IMR-90 (cell line): ENCODE measurements at regions not wholly inside any gene's neighbourhood (a gene's known extent, or its start where the extent isn't known, plus 50 kb on each side); places are given as distances from the start of the nearest gene placed in this dataset.

Source experiments
- ATAC-seq: fragments of 200-7000 bp; cut with Tn5 transposase; 2 replicates; pipeline ENCODE4 v1.9.1; 2020; ENCODE audit warnings: low read depth, mild to moderate bottlenecking, moderate library complexity
- BruUV-seq: library from RNA; stranded (reverse); fragments of 400-500 nt; replicated peaks from 2 replicates; lab custom pipeline; 2021; lab: Mats Ljungman, UMichigan
- CTCF ChIA-PET: fragments of 300-600 bp; formaldehyde crosslinking; extraction: SDS; loops from one replicate; lab custom pipeline; 2021; ENCODE audit warnings: antibody characterized with exemption; lab: Yijun Ruan, JAX
- POLR2A ChIA-PET: fragments of 300-600 bp; sonication (Branson Sonifier 250); formaldehyde crosslinking; loops from one replicate; lab custom pipeline; 2022; ENCODE audit warnings: antibody characterized with exemption; ENCODE audit not compliant: unreplicated experiment; lab: Charles Lee
- DNase-seq: peaks from one replicate; pipeline ENCODE4 v3.0.0; 2013
- H2AFZ ChIP-seq: replicated peaks from 2 replicates; pipeline ENCODE3; 2013; ENCODE audit warnings: low read length, mild to moderate bottlenecking; ENCODE audit not compliant: poor library complexity
- H2AK5ac ChIP-seq: 2 replicates; pipeline ENCODE4 v1.6.1; 2013; ENCODE audit warnings: low read depth, low read length, inconsistent platforms
- H2AK9ac ChIP-seq: replicated peaks from 2 replicates; pipeline ENCODE3; 2013; ENCODE audit warnings: mild to moderate bottlenecking, low read depth, low read length, moderate library complexity; ENCODE audit not compliant: poor library complexity
- H2BK120ac ChIP-seq: 2 replicates; pipeline ENCODE4 v1.6.1; 2013; ENCODE audit warnings: low read depth, low read length, inconsistent platforms
- H2BK15ac ChIP-seq: 3 replicates; pipeline ENCODE4 v1.6.1; 2013; ENCODE audit warnings: low read depth, low read length, inconsistent platforms
- H2BK20ac ChIP-seq: 2 replicates; pipeline ENCODE4 v1.6.1; 2013; ENCODE audit warnings: low read depth, mild to moderate bottlenecking, inconsistent platforms, low read length, moderate library complexity
- H2BK5ac ChIP-seq: 2 replicates; pipeline ENCODE4 v1.6.1; 2013; ENCODE audit warnings: mild to moderate bottlenecking, low read depth, low read length, inconsistent platforms; ENCODE audit not compliant: poor library complexity, severe bottlenecking
- H3K14ac ChIP-seq: replicated peaks from 2 replicates; pipeline ENCODE4 v1.6.1; 2013; ENCODE audit warnings: low read depth, low read length, inconsistent platforms
- H3K18ac ChIP-seq: 2 replicates; pipeline ENCODE4 v1.6.1; 2013; ENCODE audit warnings: low read depth, low read length, control low read depth
- H3K23ac ChIP-seq: 2 replicates; pipeline ENCODE4 v1.6.1; 2013; ENCODE audit warnings: low read depth, low read length, inconsistent platforms
- H3K27ac ChIP-seq: 2 replicates; pipeline ENCODE4 v1.5.1; 2013; ENCODE audit warnings: mild to moderate bottlenecking, control low read depth, low read length; ENCODE audit not compliant: insufficient read depth
- H3K27me3 ChIP-seq: 2 replicates; pipeline ENCODE4 v1.6.1; 2013; ENCODE audit warnings: low read length; ENCODE audit not compliant: control insufficient read depth, insufficient read depth
- H3K36me3 ChIP-seq: 2 replicates; pipeline ENCODE4 v1.6.1; 2013; ENCODE audit warnings: low read length, mixed read lengths; ENCODE audit not compliant: control insufficient read depth, insufficient read depth
- H3K4ac ChIP-seq: 2 replicates; pipeline ENCODE4 v1.6.1; 2013; ENCODE audit warnings: low read depth, low read length, inconsistent platforms
- H3K4me1 ChIP-seq: 2 replicates; pipeline ENCODE4 v1.6.1; 2013; ENCODE audit warnings: low read length, mixed read lengths; ENCODE audit not compliant: control insufficient read depth, insufficient read depth
- H3K4me2 ChIP-seq: 2 replicates; pipeline ENCODE4 v1.6.1; 2013; ENCODE audit warnings: low read depth, mild to moderate bottlenecking, control low read depth, low read length, moderate library complexity
- H3K4me3 ChIP-seq: 2 replicates; pipeline ENCODE4 v1.5.1; 2013; ENCODE audit warnings: low read depth, mild to moderate bottlenecking, control low read depth, low read length, moderate library complexity; ENCODE audit not compliant: insufficient read depth
- H3K56ac ChIP-seq: 2 replicates; pipeline ENCODE4 v1.6.1; 2013; ENCODE audit warnings: low read length, inconsistent platforms; ENCODE audit not compliant: insufficient read depth; ENCODE audit errors: extremely low read depth
- H3K79me1 ChIP-seq, 2 experiments: 2 replicates each; pipeline ENCODE4 v1.6.1; 2013; ENCODE audit warnings: low read length in 2 of 2, inconsistent platforms in 1 of 2, low read depth in 1 of 2
- H3K9ac ChIP-seq: 2 replicates; pipeline ENCODE4 v1.6.1; 2013; ENCODE audit warnings: low read depth, low read length, control low read depth
- H3K9me1 ChIP-seq: 2 replicates; pipeline ENCODE4 v1.6.1; 2013; ENCODE audit warnings: low read length, inconsistent platforms; ENCODE audit not compliant: insufficient read depth
- H3K9me3 ChIP-seq: 2 replicates; pipeline ENCODE4 v1.6.1; 2013; ENCODE audit warnings: low read length; ENCODE audit not compliant: control insufficient read depth, insufficient read depth
- H4K20me1 ChIP-seq: 2 replicates; pipeline ENCODE4 v1.6.1; 2013; ENCODE audit warnings: low read length, inconsistent platforms; ENCODE audit not compliant: insufficient read depth
- H4K5ac ChIP-seq: 2 replicates; pipeline ENCODE4 v1.6.1; 2013; ENCODE audit warnings: mild to moderate bottlenecking, low read depth, low read length, control low read depth
- H4K8ac ChIP-seq, 2 experiments: 2 replicates each; pipeline ENCODE4 v1.6.1; 2013; ENCODE audit warnings: low read depth in 2 of 2, low read length in 2 of 2, control low read depth in 1 of 2, inconsistent platforms in 1 of 2
- H4K91ac ChIP-seq: 2 replicates; pipeline ENCODE4 v1.6.1; 2013; ENCODE audit warnings: low read depth, low read length, inconsistent platforms; ENCODE audit not compliant: insufficient read depth
- FOS ChIP-seq: fragments of 150-350 bp; IDR thresholded peaks from 2 replicates; pipeline ENCODE4 v1.6.1; 2016; ENCODE audit warnings: low read depth, low read length
- NFE2L2 ChIP-seq: fragments of 150-350 bp; IDR thresholded peaks from 2 replicates; pipeline ENCODE4 v1.6.1; 2016; ENCODE audit warnings: low read depth, mild to moderate bottlenecking, low read length
- RAD21 ChIP-seq: IDR thresholded peaks from 2 replicates; pipeline ENCODE4 v1.6.1; 2012; ENCODE audit warnings: low read length, improper control_type of control experiment
- WGBS, 2 experiments: methylation state at CpG; one replicate each; pipeline versions ENCODE4 v1.1.5 to v1.1.7; 2013; ENCODE audit warnings: missing lambda C conversion rate in 2 of 2; ENCODE audit not compliant: insufficient read length in 1 of 2; ENCODE audit errors: extremely low coverage in 2 of 2; 5-methylcytosine and 5-hydroxymethylcytosine counted together
- dilution Hi-C: fragments of 300-500 bp; cut with HindIII; formaldehyde crosslinking; loops from one replicate; pipeline ENCODE4 v1.14.3; 2018; ENCODE audit warnings: low sequenced_read_pairs; ENCODE audit not compliant: unreplicated experiment
- in situ Hi-C: fragments of 300-500 bp; cut with MboI; formaldehyde crosslinking; loops from 3 replicates; pipeline ENCODE4 v1.14.3; 2019; ENCODE audit warnings: low sequenced_read_pairs, inconsistent platforms, mixed read lengths
- intact Hi-C: fragments of 100-400 bp; cut with micrococcal nuclease; formaldehyde crosslinking; loops from 2 replicates; pipeline ENCODE4 v1.10.0; 2022

GRCh38 chr6:137391061-137391814 lies 103.0 kb downstream of the OLIG3 start:
- Histone ChIP-seq H3K9ac (no peak overlapping the region), H2AK5ac (no peak overlapping the region), H2BK120ac (no peak overlapping the region), H3K79me1 (no peaks in the 10 kb centered on the region), H4K20me1 (no peaks in the 10 kb centered on the region), H3K4me2 (no peak overlapping the region), H4K91ac (no peak overlapping the region), H3K27me3 (no peaks in the 10 kb centered on the region), H3K18ac (no peak overlapping the region), H3K4me3 (no peak overlapping the region), H3K27ac (no peak overlapping the region), H2BK20ac (no peak overlapping the region), H2AFZ (no peak overlapping the region), H3K4me1 (no peaks in the 10 kb centered on the region), H4K8ac (no peak overlapping the region), H3K4ac (no peak overlapping the region), H4K5ac (no peak overlapping the region), H3K9me1 (no peaks in the 10 kb centered on the region), H3K36me3 (no peaks in the 10 kb centered on the region), H3K56ac (no peak overlapping the region), H2BK15ac (no peak overlapping the region), H3K23ac (no peak overlapping the region), H3K14ac (no peak overlapping the region), H3K9me3 (no peaks in the 10 kb centered on the region), H2BK5ac (no peak overlapping the region), H2AK9ac (no peak overlapping the region)
- TF ChIP-seq NFE2L2, result no peak
- TF ChIP-seq RAD21, result no peak
- no peak for TF ChIP-seq FOS
- no CpG with 5 or more reads among the region's 5 CpGs for WGBS, 2 experiments
- BruUV-seq, result no TSS peak
- ATAC-seq (no peak), DNase-seq (no peak)
- POLR2A ChIA-PET, result no interaction called here
- CTCF ChIA-PET, result no interaction called here
- dilution Hi-C loops (no loop called here), intact Hi-C loops (no loop called here), in situ Hi-C loops (no loop called here)
